ENCODE measurements at regions not wholly inside any gene's neighbourhood (a gene's known extent, or its start where the extent isn't known, plus 50 kb on each side); places are given as distances from the start of the nearest gene placed in this dataset.
"Not testable (repeated sequence)": the region's sequence is repeated elsewhere in the genome, so short reads cannot be mapped to it uniquely, and the experiment has no call there.

DNA sequence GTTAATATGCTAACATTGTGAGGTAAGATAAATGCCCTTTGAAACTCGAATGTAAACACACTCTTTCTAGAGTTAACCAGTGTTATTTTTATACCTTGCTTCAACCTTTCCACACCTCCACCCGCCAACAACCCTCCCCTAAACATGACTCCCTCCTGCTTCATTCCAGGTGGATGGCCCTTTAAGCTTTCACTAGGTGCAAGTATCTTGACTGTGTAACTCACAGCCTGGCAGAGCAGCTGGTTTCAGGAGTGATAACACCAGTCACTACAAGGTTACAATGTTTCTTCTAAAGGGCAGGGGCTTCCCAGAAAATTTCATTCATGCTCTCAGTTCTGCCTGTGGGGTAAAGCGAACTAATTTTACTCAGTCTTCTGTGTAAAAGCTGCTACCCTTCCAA is 318.1 kb upstream of the FRG1 start:
- TF ChIP-seq, protein P1, sequence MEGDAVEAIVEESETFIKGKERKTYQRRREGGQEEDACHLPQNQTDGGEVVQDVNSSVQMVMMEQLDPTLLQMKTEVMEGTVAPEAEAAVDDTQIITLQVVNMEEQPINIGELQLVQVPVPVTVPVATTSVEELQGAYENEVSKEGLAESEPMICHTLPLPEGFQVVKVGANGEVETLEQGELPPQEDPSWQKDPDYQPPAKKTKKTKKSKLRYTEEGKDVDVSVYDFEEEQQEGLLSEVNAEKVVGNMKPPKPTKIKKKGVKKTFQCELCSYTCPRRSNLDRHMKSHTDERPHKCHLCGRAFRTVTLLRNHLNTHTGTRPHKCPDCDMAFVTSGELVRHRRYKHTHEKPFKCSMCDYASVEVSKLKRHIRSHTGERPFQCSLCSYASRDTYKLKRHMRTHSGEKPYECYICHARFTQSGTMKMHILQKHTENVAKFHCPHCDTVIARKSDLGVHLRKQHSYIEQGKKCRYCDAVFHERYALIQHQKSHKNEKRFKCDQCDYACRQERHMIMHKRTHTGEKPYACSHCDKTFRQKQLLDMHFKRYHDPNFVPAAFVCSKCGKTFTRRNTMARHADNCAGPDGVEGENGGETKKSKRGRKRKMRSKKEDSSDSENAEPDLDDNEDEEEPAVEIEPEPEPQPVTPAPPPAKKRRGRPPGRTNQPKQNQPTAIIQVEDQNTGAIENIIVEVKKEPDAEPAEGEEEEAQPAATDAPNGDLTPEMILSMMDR (IDR thresholded peaks at IDR 0.05), result not testable (repeated sequence)
- TF ChIP-seq POLR2A (IDR thresholded peaks at IDR 0.05), result not testable (repeated sequence)

All from thyroid gland (tissue), 4 donors.